Endometrial microvascular endothelial cells (primary cell): ENCODE measurements at regions not wholly inside any gene's neighbourhood (a gene's known extent, or its start where the extent isn't known, plus 50 kb on each side); places are given as distances from the start of the nearest gene placed in this dataset.

ENCODE experiments used
- in situ Hi-C: cut with HindIII; loops from 2 replicates; pipeline ENCODE4 v1.10.0; 2017; ENCODE audit warnings: low sequenced_read_pairs, low pct_unique_long_range_greater_than_20kb; ENCODE audit errors: inconsistent ontology term

- in situ Hi-C loops, result no loop called here
Measured at GRCh38 chr13:76148926-76149325, 512.8 kb downstream of the LMO7 start.

GRCh38 chr13:76148374-76148773 lies 512.2 kb downstream of the LMO7 start:
- in situ Hi-C loops, result no loop called here

DNA sequence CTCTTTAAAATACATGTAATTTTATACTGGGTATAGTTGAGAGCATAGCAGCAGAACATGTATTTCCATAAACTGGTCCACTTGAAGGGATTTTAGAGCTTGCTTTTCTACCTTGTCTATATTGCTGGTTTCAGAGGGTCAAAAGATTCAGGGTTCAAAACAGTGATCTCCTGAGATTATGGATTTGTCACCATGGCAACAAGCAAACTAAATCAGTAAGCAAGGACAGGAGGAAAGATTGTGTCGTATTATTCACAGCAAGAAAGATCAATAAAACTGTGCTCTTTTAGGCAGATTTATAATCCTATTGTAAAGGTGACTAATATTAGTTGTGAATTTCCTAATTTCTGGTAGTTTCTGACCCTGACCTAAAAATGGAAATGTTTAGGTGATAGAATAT lies 496.4 kb downstream of the LMO7 start:
- in situ Hi-C loops, result no loop called here

- in situ Hi-C loops, result no loop called here
Measured at GRCh38 chr13:76131551-76131950, 495.4 kb downstream of the LMO7 start.

- in situ Hi-C loops, result no loop called here
Measured at GRCh38 chr13:76129305-76130000, 493.3 kb downstream of the LMO7 start.

DNA sequence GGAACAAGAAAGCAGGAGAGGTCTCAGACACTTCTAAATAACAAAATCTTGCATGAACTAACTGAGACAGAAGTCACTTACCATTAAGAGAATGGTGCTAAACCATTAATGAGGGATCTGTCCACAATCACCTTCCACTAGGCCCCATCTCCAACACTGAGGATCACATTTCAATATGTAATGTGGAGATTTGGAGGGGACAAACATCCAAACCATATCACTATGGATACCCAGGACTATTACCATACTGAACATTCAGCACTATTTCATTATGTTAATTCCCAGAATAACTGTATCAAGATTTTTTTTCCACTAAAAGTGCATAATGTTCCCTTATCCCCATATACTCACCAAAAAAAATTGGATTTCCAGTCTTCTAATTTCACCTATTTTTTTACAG lies 491.8 kb downstream of the LMO7 start:
- in situ Hi-C loops, result no loop called here

- in situ Hi-C loops, result no loop called here
Measured at GRCh38 chr13:76123548-76123947, 487.4 kb downstream of the LMO7 start.

GRCh38 chr13:76116751-76117360 lies 480.7 kb downstream of the LMO7 start:
- in situ Hi-C loops, result no loop called here

- in situ Hi-C loops, result no loop called here
Measured at GRCh38 chr13:76106763-76107162, 470.6 kb downstream of the LMO7 start.

- in situ Hi-C loops, result no loop called here
Measured at GRCh38 chr13:76094645-76095044, 458.5 kb downstream of the LMO7 start.

DNA sequence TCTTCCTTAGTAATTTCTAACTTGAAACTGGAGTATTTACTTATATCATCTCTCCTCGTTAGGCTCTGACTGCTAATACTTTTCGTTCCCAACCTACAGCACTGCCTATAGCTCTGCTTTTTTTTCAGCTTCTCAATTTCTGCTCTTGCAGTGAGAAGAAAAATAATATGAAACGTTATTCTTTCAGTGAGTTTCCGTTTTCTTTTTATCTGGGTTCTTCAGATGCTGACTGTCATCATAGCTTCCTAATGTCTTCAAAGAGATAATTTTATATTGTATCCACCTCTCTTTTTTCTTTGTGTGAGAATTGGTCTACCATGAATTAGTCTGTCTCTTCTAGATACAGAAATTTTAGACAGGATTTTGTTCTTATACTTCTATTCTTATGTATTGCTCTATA lies 454.9 kb downstream of the LMO7 start:
- in situ Hi-C loops, result no loop called here

DNA sequence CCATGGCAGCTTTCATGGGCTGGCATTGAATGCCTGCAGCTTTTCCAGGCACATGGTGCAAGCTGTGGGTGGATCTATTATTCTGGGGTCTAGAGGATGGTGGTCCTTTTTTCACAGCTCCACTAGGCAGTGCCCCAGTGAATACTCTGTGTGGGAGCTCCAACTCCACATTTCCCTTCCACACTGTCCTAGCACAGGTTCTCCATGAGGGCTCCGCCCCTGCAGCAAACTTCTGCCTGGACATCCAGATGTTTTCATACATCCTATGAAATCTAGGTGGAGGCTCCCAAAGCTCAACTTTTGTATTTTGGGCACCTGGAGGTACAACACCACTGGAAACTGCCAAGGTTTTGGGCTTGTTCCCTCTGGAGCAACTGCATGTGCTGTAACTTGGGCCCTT lies 450.6 kb downstream of the LMO7 start:
- in situ Hi-C loops, result no loop called here

GRCh38 chr13:76067850-76068249 lies 431.7 kb downstream of the LMO7 start:
- in situ Hi-C loops, result no loop called here

GRCh38 chr13:76053181-76053580 lies 417.1 kb downstream of the LMO7 start:
- in situ Hi-C loops, result no loop called here

DNA sequence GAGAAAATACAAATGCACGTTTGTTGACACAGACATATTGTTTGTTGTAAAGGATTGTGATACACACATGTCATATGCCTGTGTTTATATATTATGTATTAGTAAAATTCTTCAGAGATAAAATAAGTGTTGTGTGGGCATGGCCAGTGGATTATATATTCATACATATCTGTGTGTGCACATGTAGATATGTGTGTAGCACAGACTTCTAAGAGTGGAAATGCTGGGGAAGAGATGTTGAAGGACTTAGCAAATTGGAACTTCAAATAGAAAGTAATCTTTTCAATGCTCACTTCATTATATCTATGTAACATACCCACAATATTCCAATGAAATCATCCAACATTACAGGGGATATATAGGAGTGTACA lies 413.2 kb downstream of the LMO7 start:
- in situ Hi-C loops, result no loop called here

DNA sequence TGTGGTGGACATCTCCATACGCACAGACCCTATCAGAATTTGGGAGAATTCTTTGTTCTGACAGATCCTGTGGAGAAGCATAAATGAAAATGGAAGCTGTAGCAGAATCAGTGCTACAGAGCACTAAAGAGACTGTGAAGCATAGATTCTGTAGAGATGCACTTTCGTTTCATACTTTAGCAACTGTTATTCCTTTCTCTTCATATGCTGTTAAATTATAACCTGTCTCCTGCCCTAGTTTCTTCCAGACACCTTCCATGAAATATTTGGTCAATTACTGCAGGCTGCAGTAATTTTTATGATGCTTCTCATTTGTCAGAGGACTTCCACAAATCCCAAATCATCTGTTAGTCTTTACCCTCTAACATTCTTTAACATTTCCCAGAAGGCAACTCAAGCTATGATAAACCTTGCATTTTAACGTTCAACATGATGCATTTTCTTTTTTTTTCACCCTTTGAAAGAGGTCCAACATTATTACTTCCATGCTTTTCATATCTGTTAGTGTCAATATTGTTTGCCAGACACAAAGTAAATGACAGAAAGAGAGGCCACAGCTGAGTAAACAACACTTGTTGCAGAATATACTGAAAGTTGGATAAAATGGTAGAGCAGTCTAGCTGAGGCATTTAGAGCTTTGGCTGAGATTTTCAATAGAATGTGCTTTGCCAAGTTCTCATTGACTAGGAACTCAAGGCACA lies 412.7 kb downstream of the LMO7 start:
- in situ Hi-C loops, result no loop called here

DNA sequence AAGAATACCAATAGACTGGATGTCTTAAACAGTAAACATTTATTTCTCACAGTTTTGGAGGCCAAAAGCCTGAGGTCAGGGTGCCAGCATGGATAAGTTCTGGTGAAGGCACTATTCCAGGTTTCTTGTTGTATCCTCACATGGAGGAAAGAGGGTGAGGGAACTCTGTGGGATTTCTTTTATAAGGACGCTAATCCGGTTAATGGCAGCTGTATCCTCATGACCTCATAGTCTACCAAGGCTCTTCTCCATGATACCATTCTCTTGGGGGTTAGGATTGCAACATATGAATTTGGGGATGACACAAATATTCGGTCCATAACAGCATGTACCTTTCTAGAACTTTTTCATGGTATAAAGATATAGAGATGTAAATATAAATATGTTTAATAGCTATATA lies 412.0 kb downstream of the LMO7 start:
- in situ Hi-C loops, result no loop called here

DNA sequence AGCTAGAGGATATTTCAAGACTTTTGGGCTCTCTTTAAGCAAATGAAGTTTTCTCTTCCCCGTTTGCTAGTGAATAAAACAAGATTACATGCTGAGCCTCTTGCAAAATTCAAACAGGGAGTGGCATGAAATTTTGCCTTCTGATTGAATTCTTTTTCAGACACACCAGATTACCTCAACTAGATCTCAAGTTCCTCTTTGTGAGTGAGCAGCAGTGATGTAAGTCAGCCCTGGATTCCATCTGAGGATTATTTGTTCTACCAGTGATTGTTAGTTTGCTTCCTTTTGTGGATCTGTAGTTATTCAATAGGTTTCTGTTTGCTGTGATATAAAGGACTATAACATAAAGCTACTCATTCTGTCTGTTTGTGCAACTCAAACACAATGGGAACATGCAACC lies 407.7 kb downstream of the LMO7 start:
- in situ Hi-C loops, result no loop called here

DNA sequence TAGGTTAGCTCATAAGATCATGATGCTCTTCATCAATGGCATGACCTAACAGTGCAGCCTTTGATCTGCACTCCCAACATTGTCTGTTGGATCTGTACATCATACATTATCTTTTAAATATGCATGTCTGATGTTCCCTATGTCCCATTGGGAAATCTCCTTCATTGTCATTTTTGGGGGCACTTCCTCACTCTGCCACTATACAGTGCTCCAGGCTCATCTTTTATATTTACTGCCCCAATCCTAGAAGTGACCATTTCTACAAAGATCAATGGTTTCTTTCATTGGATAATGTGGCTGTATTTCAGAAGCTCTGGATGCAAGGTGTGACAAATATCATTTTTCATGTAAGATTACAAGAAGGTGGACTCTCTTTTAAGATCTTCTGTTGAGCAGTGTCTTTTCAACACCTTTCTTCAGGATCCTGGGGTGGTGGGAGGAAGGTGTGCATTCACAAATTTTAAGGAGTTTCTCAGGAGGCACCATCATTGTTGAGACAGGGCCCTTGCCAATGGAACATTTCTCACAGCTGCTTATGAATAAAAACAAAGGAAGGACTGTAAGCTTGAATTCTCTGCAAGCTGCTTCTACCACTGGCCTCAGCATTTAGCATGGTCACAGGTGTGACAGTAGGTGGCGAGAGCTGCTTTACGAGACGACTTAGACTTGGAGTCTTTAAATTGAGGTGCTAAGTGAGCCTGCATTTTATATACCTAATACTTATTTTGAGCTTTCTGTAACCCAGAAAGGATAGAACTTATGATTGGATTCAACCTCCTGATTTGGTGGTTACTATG lies 403.0 kb downstream of the LMO7 start:
- in situ Hi-C loops, result no loop called here

DNA sequence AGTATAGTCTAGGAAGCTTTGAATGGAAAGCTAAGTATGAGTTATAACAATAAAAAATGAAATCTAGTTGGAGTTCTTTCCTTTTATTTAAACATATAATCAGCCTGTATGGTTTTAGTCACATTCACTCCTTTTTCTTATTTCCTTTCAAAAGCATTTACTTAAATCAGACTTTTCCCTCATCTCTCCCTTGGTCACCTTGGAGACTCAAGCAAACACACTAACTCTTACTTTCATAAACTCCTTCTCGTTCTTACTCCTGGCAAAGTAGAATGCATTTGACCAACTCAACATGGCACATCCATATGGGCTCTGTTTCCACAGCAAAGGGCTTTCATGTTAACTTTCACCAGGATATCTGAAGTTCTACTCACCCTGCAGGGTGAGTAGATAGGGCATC lies 400.0 kb downstream of the LMO7 start:
- in situ Hi-C loops, result no loop called here
